Astrocyte (in vitro differentiated cells and primary cell): ENCODE measurements at regions not wholly inside any gene's neighbourhood (a gene's known extent, or its start where the extent isn't known, plus 50 kb on each side); places are given as distances from the start of the nearest gene placed in this dataset.

Source experiments
- EZH2 ChIP-seq: IDR thresholded peaks from 2 replicates; pipeline ENCODE4 v1.6.1; 2012; ENCODE audit warnings: mild to moderate bottlenecking, low read length, inconsistent platforms; ENCODE audit not compliant: insufficient read depth
- TF ChIP-seq, protein P1 (sequence below): IDR thresholded peaks from 2 replicates; pipeline ENCODE4 v1.5.1; 2011; ENCODE audit warnings: low read depth, mild to moderate bottlenecking, inconsistent platforms, low read length, moderate library complexity; ENCODE audit not compliant: insufficient read depth

DNA sequence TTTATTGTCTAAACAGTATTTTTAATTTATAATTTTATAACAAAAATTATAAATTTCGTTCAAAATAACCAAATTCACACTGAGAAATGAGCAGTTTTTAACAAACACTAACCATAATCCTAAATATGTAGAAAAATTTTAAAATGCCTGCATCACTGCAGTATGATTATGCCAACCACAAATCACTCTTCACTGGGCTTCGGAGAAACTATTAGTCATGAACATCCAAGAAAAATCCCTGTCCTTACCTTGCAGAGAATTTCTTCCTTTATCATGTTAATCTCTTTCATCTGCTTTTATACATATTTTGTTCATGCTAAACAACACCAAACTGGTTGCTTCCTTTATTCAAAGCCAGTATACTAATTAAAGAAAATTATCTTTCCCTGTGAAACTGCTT, 511.0 kb upstream of the ALCAM start:
- TF ChIP-seq, protein P1, sequence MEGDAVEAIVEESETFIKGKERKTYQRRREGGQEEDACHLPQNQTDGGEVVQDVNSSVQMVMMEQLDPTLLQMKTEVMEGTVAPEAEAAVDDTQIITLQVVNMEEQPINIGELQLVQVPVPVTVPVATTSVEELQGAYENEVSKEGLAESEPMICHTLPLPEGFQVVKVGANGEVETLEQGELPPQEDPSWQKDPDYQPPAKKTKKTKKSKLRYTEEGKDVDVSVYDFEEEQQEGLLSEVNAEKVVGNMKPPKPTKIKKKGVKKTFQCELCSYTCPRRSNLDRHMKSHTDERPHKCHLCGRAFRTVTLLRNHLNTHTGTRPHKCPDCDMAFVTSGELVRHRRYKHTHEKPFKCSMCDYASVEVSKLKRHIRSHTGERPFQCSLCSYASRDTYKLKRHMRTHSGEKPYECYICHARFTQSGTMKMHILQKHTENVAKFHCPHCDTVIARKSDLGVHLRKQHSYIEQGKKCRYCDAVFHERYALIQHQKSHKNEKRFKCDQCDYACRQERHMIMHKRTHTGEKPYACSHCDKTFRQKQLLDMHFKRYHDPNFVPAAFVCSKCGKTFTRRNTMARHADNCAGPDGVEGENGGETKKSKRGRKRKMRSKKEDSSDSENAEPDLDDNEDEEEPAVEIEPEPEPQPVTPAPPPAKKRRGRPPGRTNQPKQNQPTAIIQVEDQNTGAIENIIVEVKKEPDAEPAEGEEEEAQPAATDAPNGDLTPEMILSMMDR, result no peak
- TF ChIP-seq EZH2, result no peak
